Parathyroid adenoma (tissue), 2 donors: ENCODE measurements at regions not wholly inside any gene's neighbourhood (a gene's known extent, or its start where the extent isn't known, plus 50 kb on each side); places are given as distances from the start of the nearest gene placed in this dataset.

Experiments used
- H2AFZ ChIP-seq: fragments of 300-600 bp; sonication (generic); one replicate; pipeline ENCODE4 v1.7.0; 2017; ENCODE audit warnings: antibody characterized with exemption, mild to moderate bottlenecking
- H3K27ac ChIP-seq: fragments of 300-600 bp; sonication (generic); one replicate; pipeline ENCODE4 v1.7.0; 2017
- H3K27me3 ChIP-seq: fragments of 300-600 bp; sonication (generic); one replicate; pipeline ENCODE4 v1.7.0; 2017; ENCODE audit warnings: low read length; ENCODE audit not compliant: control insufficient read depth, insufficient read depth
- H3K36me3 ChIP-seq: fragments of 300-600 bp; sonication (generic); one replicate; pipeline ENCODE4 v1.7.0; 2017; ENCODE audit warnings: low read length; ENCODE audit not compliant: control insufficient read depth, insufficient read depth
- H3K4me1 ChIP-seq: fragments of 300-600 bp; sonication (generic); one replicate; pipeline ENCODE4 v1.7.0; 2017; ENCODE audit warnings: control low read depth
- H3K4me2 ChIP-seq: fragments of 300-600 bp; sonication (generic); one replicate; pipeline ENCODE4 v1.7.0; 2017; ENCODE audit warnings: low read length
- H3K4me3 ChIP-seq: fragments of 300-600 bp; sonication (generic); one replicate; pipeline ENCODE4 v1.7.0; 2017; ENCODE audit warnings: low read depth, low read length
- H3K79me2 ChIP-seq: fragments of 300-600 bp; sonication (generic); one replicate; pipeline ENCODE4 v1.7.0; 2017; ENCODE audit warnings: control low read depth
- H3K9ac ChIP-seq: fragments of 300-600 bp; sonication (generic); one replicate; pipeline ENCODE4 v1.7.0; 2017; ENCODE audit warnings: mild to moderate bottlenecking
- H3K9me3 ChIP-seq: fragments of 300-600 bp; sonication (generic); one replicate; pipeline ENCODE4 v1.7.0; 2017; ENCODE audit warnings: low read length; ENCODE audit not compliant: control insufficient read depth
- CTCF ChIP-seq: fragments of 300-600 bp; sonication (generic); IDR thresholded peaks from one replicate; pipeline ENCODE4 v1.7.0; 2017; ENCODE audit warnings: antibody characterized with exemption, mild to moderate bottlenecking
- donor health status: primary hyperparathyroidism.

- no peaks in the 10 kb centered on the region for H3K79me2 ChIP-seq
- no peaks in the 10 kb centered on the region for H3K4me1 ChIP-seq
- H3K27ac ChIP-seq = no peak overlapping the region
- no peaks in the 10 kb centered on the region for H3K27me3 ChIP-seq
- H2AFZ ChIP-seq = no peak overlapping the region
- H3K36me3 ChIP-seq = no peaks in the 10 kb centered on the region
- H3K4me3 ChIP-seq = no peak overlapping the region
- H3K9me3 ChIP-seq = peaks cover 3% of the 10 kb centered on the region
- H3K9ac ChIP-seq = no peak overlapping the region
- H3K4me2 ChIP-seq = no peak overlapping the region
- TF ChIP-seq CTCF = no peak
Observed at GRCh38 chr2:149921911-149922616, 334.5 kb upstream of the MMADHC start.

- no peak overlapping the region for H3K4me3 ChIP-seq
Observed at GRCh38 chr2:149920389-149920788, 332.8 kb upstream of the MMADHC start.

GRCh38 chr2:149915151-149915550, 327.6 kb upstream of the MMADHC start:
- H3K4me2 ChIP-seq = no peak overlapping the region
- TF ChIP-seq CTCF = no peak
- H3K9me3 ChIP-seq = no peaks in the 10 kb centered on the region
- H3K27ac ChIP-seq = no peak overlapping the region
- H3K9ac ChIP-seq = no peak overlapping the region
- no peaks in the 10 kb centered on the region for H3K36me3 ChIP-seq
- H3K4me1 ChIP-seq = no peaks in the 10 kb centered on the region
- no peak overlapping the region for H2AFZ ChIP-seq
- H3K79me2 ChIP-seq = no peaks in the 10 kb centered on the region
- H3K4me3 ChIP-seq = no peak overlapping the region
- H3K27me3 ChIP-seq = no peaks in the 10 kb centered on the region

More at GRCh38 chr2:149920389-149920788, 332.8 kb upstream of the MMADHC start:
- no peak overlapping the region for H2AFZ ChIP-seq
- H3K4me1 ChIP-seq = no peaks in the 10 kb centered on the region
- no peaks in the 10 kb centered on the region for H3K36me3 ChIP-seq
- no peak for TF ChIP-seq CTCF
- H3K9me3 ChIP-seq = peaks cover 3% of the 10 kb centered on the region
- no peaks in the 10 kb centered on the region for H3K27me3 ChIP-seq
- no peak overlapping the region for H3K27ac ChIP-seq
- H3K79me2 ChIP-seq = no peaks in the 10 kb centered on the region
- no peak overlapping the region for H3K4me2 ChIP-seq
- no peak overlapping the region for H3K9ac ChIP-seq

- no peaks in the 10 kb centered on the region for H3K79me2 ChIP-seq
- H3K4me2 ChIP-seq = no peak overlapping the region
- no peaks in the 10 kb centered on the region for H3K36me3 ChIP-seq
- no peak overlapping the region for H3K9ac ChIP-seq
- no peak for TF ChIP-seq CTCF
- no peaks in the 10 kb centered on the region for H3K4me1 ChIP-seq
- no peaks in the 10 kb centered on the region for H3K27me3 ChIP-seq
- H2AFZ ChIP-seq = no peak overlapping the region
- H3K4me3 ChIP-seq = no peak overlapping the region
- no peaks in the 10 kb centered on the region for H3K9me3 ChIP-seq
- H3K27ac ChIP-seq = no peak overlapping the region
Observed at GRCh38 chr2:149908726-149909683, 321.4 kb upstream of the MMADHC start.
